H1 (cell line): ENCODE measurements at regions not wholly inside any gene's neighbourhood (a gene's known extent, or its start where the extent isn't known, plus 50 kb on each side); places are given as distances from the start of the nearest gene placed in this dataset.

Experiments
- CTCF ChIA-PET: fragments of 300-600 bp; sonication (Branson Sonifier 250); formaldehyde crosslinking; loops from one replicate; lab custom pipeline; 2021; ENCODE audit not compliant: partially characterized antibody; lab: Charles Lee
- POLR2A ChIA-PET: fragments of 300-600 bp; sonication (Branson Sonifier 250); formaldehyde crosslinking; loops from one replicate; lab custom pipeline; 2021; ENCODE audit warnings: inconsistent platforms; ENCODE audit not compliant: partially characterized antibody; lab: Charles Lee
- DNase-seq, 2 experiments: peaks; one replicate each; pipeline versions ENCODE4 v3.0.0 to v3.0.0-alpha.2; 2010 to 2022; ENCODE audit warnings: low spot score in 2 of 2, low read depth in 1 of 2, mixed read lengths in 1 of 2
- FAIRE-seq: peaks from 2 replicates; lab custom pipeline; 2011; peaks lifted over from hg19 to GRCh38; lab: Jason Lieb, UNC
- H2AFZ ChIP-seq: 2 replicates; pipeline ENCODE4 v1.8.1; 2012; ENCODE audit warnings: low read length, inconsistent platforms
- H2AK5ac ChIP-seq: 2 replicates; pipeline ENCODE4 v1.6.1; 2013; ENCODE audit warnings: low read depth, low read length
- H2BK120ac ChIP-seq: replicated peaks from 2 replicates; pipeline ENCODE3; 2013; ENCODE audit warnings: low read depth, low read length, inconsistent platforms
- H2BK12ac ChIP-seq: 2 replicates; pipeline ENCODE4 v1.6.1; 2013; ENCODE audit warnings: low read depth, low read length
- H2BK15ac ChIP-seq: 2 replicates; pipeline ENCODE4 v1.6.1; 2013; ENCODE audit warnings: low read length
- H2BK20ac ChIP-seq: 2 replicates; pipeline ENCODE4 v1.6.1; 2013; ENCODE audit warnings: low read length
- H2BK5ac ChIP-seq: 2 replicates; pipeline ENCODE4 v1.6.1; 2013; ENCODE audit warnings: low read depth, low read length
- H3K14ac ChIP-seq: 2 replicates; pipeline ENCODE4 v1.6.1; 2013; ENCODE audit warnings: inconsistent platforms; ENCODE audit not compliant: insufficient read length
- H3K18ac ChIP-seq: 2 replicates; pipeline ENCODE4 v1.6.1; 2013; ENCODE audit warnings: low read length; ENCODE audit errors: extremely low read depth
- H3K23ac ChIP-seq: 2 replicates; pipeline ENCODE4 v1.6.1; 2013; ENCODE audit warnings: inconsistent platforms; ENCODE audit not compliant: insufficient read length
- H3K23me2 ChIP-seq: 2 replicates; pipeline ENCODE4 v1.6.1; 2013; ENCODE audit warnings: low read depth, low read length
- H3K27ac ChIP-seq: 2 replicates; pipeline ENCODE4 v1.6.1; 2011; ENCODE audit warnings: low read depth, low read length, inconsistent platforms
- H3K27me3 ChIP-seq, 4 experiments: replicated peaks in 1 of 4; 1 replicate in 1 of 4; 2 replicates in 3 of 4; pipeline versions ENCODE4 v1.6.1 to v1.8.1; 2011 to 2013; ENCODE audit warnings: low read length in 3 of 4, mild to moderate bottlenecking in 3 of 4, inconsistent platforms in 2 of 4, mixed read lengths in 2 of 4, moderate library complexity in 1 of 4; ENCODE audit not compliant: control insufficient read depth in 3 of 4, insufficient read depth in 3 of 4; ENCODE audit errors: extremely low read depth in 1 of 4
- H3K36me3 ChIP-seq, 4 experiments: 2 replicates each; pipeline versions ENCODE4 v1.6.1 to v1.8.1; 2011 to 2013; ENCODE audit warnings: mild to moderate bottlenecking in 4 of 4, low read length in 3 of 4, moderate library complexity in 2 of 4, control low read depth in 1 of 4, inconsistent platforms in 1 of 4; ENCODE audit not compliant: insufficient read depth in 4 of 4, control insufficient read depth in 2 of 4
- H3K4ac ChIP-seq: replicated peaks from 2 replicates; pipeline ENCODE3; 2013; ENCODE audit warnings: low read length, low read depth, mixed read lengths, inconsistent platforms; ENCODE audit not compliant: insufficient read length
- H3K4me1 ChIP-seq, 4 experiments: replicated peaks in 1 of 4; 1 replicate in 1 of 4; 2 replicates in 3 of 4; pipeline versions ENCODE4 v1.6.1 to v1.8.1; 2011 to 2013; ENCODE audit warnings: low read length in 3 of 4, inconsistent platforms in 2 of 4, mixed read lengths in 1 of 4; ENCODE audit not compliant: insufficient read depth in 4 of 4, control insufficient read depth in 3 of 4
- H3K4me2 ChIP-seq, 2 experiments: 2 replicates each; pipeline versions ENCODE4 v1.6.1 to v1.8.1; 2011 to 2013; ENCODE audit warnings: low read depth in 2 of 2, low read length in 2 of 2, control low read depth in 1 of 2, inconsistent platforms in 1 of 2, mild to moderate bottlenecking in 1 of 2; ENCODE audit not compliant: insufficient read depth in 1 of 2
- H3K4me3 ChIP-seq, 4 experiments: fragments of 200-600, 300-600 bp in 1 of 4; sonication (generic), shearing (Covaris generic), sonication (Bioruptor Twin) in 1 of 4; 2 replicates each; pipeline versions ENCODE4 v1.5.1 to v1.8.1; 2011 to 2016; ENCODE audit warnings: low read length in 4 of 4, low read depth in 3 of 4, control low read depth in 2 of 4, inconsistent platforms in 2 of 4, mild to moderate bottlenecking in 2 of 4, mixed read lengths in 1 of 4, moderate library complexity in 1 of 4; ENCODE audit not compliant: insufficient read depth in 2 of 4; ENCODE audit errors: extremely low read depth in 1 of 4
- H3K56ac ChIP-seq: replicated peaks from 2 replicates; pipeline ENCODE3; 2013; ENCODE audit warnings: low read depth, mild to moderate bottlenecking, mixed read lengths, low read length, inconsistent platforms; ENCODE audit not compliant: insufficient read length
- H3K79me1 ChIP-seq: 2 replicates; pipeline ENCODE4 v1.6.1; 2013; ENCODE audit warnings: low read depth, low read length, control low read depth
- H3K79me2 ChIP-seq, 2 experiments: 2 replicates each; pipeline versions ENCODE4 v1.6.1 to v1.8.1; 2012 to 2013; ENCODE audit warnings: low read length in 2 of 2, mild to moderate bottlenecking in 2 of 2, inconsistent platforms in 1 of 2; ENCODE audit not compliant: insufficient read depth in 2 of 2, control insufficient read depth in 1 of 2
- H3K9ac ChIP-seq, 4 experiments: replicated peaks in 1 of 4; 1 replicate in 1 of 4; 2 replicates in 3 of 4; pipeline versions ENCODE4 v1.6.1 to v1.8.1; 2011 to 2013; ENCODE audit warnings: low read depth in 3 of 4, low read length in 3 of 4, control low read depth in 2 of 4, mild to moderate bottlenecking in 2 of 4, moderate library complexity in 2 of 4, inconsistent platforms in 1 of 4; ENCODE audit errors: extremely low read depth in 1 of 4
- H3K9me3 ChIP-seq, 2 experiments: 2 replicates each; pipeline versions ENCODE4 v1.6.1 to v1.8.1; 2012 to 2013; ENCODE audit warnings: mild to moderate bottlenecking in 2 of 2, moderate library complexity in 2 of 2, control low read depth in 1 of 2, inconsistent platforms in 1 of 2, low read depth in 1 of 2, low read length in 1 of 2, mixed read lengths in 1 of 2; ENCODE audit not compliant: insufficient read depth in 2 of 2
- H4K20me1 ChIP-seq, 2 experiments: replicated peaks in 1 of 2; 2 replicates each; pipeline versions ENCODE3 to v1.8.1; 2011 to 2013; ENCODE audit warnings: inconsistent platforms in 2 of 2, low read length in 2 of 2, mild to moderate bottlenecking in 1 of 2; ENCODE audit not compliant: insufficient read depth in 2 of 2, control insufficient read depth in 1 of 2
- H4K5ac ChIP-seq: 2 replicates; pipeline ENCODE4 v1.6.1; 2013; ENCODE audit warnings: low read length, low read depth, mixed read lengths, inconsistent platforms; ENCODE audit not compliant: insufficient read length
- H4K8ac ChIP-seq: 2 replicates; pipeline ENCODE4 v1.8.0; 2013; ENCODE audit warnings: mild to moderate bottlenecking, moderate library complexity, low read length, inconsistent platforms; ENCODE audit not compliant: insufficient read depth; ENCODE audit errors: extremely low read depth
- H4K91ac ChIP-seq: replicated peaks from 2 replicates; pipeline ENCODE3; 2013; ENCODE audit warnings: low read length, mixed read lengths, inconsistent platforms; ENCODE audit not compliant: insufficient read length
- ATF3 ChIP-seq: IDR thresholded peaks from 2 replicates; pipeline ENCODE4 v1.6.1; 2011; ENCODE audit warnings: low read depth, mild to moderate bottlenecking, low read length; ENCODE audit not compliant: insufficient read depth
- BRCA1 ChIP-seq: IDR thresholded peaks from 2 replicates; pipeline ENCODE4 v1.6.1; 2012; ENCODE audit warnings: low read depth, low read length, improper control_type of control experiment
- GTF2F1 ChIP-seq: IDR thresholded peaks from 2 replicates; pipeline ENCODE4 v1.6.1; 2012; ENCODE audit warnings: low read depth, low read length, improper control_type of control experiment, borderline replicate concordance
- KDM4A ChIP-seq: IDR thresholded peaks from one replicate; pipeline ENCODE4 v1.7.1; 2012; ENCODE audit warnings: low read depth, mild to moderate bottlenecking, moderate library complexity, low read length, inconsistent platforms; ENCODE audit not compliant: severe bottlenecking
- NANOG ChIP-seq: IDR thresholded peaks from 2 replicates; pipeline ENCODE4 v1.6.1; 2011; ENCODE audit warnings: low read length, low read depth, mild to moderate bottlenecking, inconsistent platforms; ENCODE audit not compliant: insufficient read depth, poor library complexity, severe bottlenecking
- POU5F1 ChIP-seq: IDR thresholded peaks from 2 replicates; pipeline ENCODE4 v1.6.1; 2011; ENCODE audit warnings: low read depth, mild to moderate bottlenecking, low read length, moderate library complexity
- RFX5 ChIP-seq: IDR thresholded peaks from 2 replicates; pipeline ENCODE4 v1.6.1; 2011; ENCODE audit warnings: low read depth, low read length, improper control_type of control experiment, borderline replicate concordance
- SAP30 ChIP-seq: fragments of 300-600 bp; sonication (generic); IDR thresholded peaks from 2 replicates; pipeline ENCODE4 v1.7.1; 2012; ENCODE audit warnings: low read length, moderate library complexity, mild to moderate bottlenecking, inconsistent platforms; ENCODE audit not compliant: insufficient read depth, insufficient replicate concordance
- TBP ChIP-seq: IDR thresholded peaks from 2 replicates; pipeline ENCODE4 v1.6.1; 2011; ENCODE audit warnings: low read depth, low read length, improper control_type of control experiment
- TCF12 ChIP-seq: IDR thresholded peaks from 2 replicates; pipeline ENCODE4 v1.6.1; 2011; ENCODE audit warnings: low read depth, mild to moderate bottlenecking, low read length
- TF ChIP-seq, protein P1 (sequence below): IDR thresholded peaks from 2 replicates; pipeline ENCODE4 v1.6.1; 2012; ENCODE audit warnings: inconsistent platforms

- FAIRE-seq = no peak
- no peak overlapping the region for H4K5ac ChIP-seq
- TF ChIP-seq POU5F1 (no peak), BRCA1 (no peak), TCF12 (no peak), SAP30 (no peak), NANOG (no peak), TBP (no peak), GTF2F1 (no peak), RFX5 (no peak), KDM4A (no peak), ATF3 (no peak)
- TF ChIP-seq, protein P1, sequence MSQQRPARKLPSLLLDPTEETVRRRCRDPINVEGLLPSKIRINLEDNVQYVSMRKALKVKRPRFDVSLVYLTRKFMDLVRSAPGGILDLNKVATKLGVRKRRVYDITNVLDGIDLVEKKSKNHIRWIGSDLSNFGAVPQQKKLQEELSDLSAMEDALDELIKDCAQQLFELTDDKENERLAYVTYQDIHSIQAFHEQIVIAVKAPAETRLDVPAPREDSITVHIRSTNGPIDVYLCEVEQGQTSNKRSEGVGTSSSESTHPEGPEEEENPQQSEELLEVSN = no peak
- no peak overlapping the region for H3K9ac ChIP-seq
- H3K4ac ChIP-seq = no peak overlapping the region
- no peak overlapping the region for H3K18ac ChIP-seq
- no peak overlapping the region for H3K27ac ChIP-seq
- H2BK120ac ChIP-seq = no peak overlapping the region
- H3K36me3 ChIP-seq = peaks cover 0 to 6% (median 0%) of the 10 kb centered on the region in 4 experiments; a peak in 2 of 8 replicates
- ChIA-PET POLR2A (no interaction called here), CTCF (interaction anchor here (0.6 kb wide), 1 partner anchor 969 kb away, joined by 3 read pairs; no protein-coding TSS in a partner anchor)
- no peak overlapping the region for H3K56ac ChIP-seq
- DNase-seq = no peak
- no peak overlapping the region for H3K4me3 ChIP-seq
- H3K14ac ChIP-seq = no peak overlapping the region
- H3K27me3 ChIP-seq = no peaks in the 10 kb centered on the region
- H3K79me1 ChIP-seq = no peaks in the 10 kb centered on the region
- no peak overlapping the region for H4K8ac ChIP-seq
- no peaks in the 10 kb centered on the region for H3K4me1 ChIP-seq
- H3K23ac ChIP-seq = no peak overlapping the region
- no peak overlapping the region for H2BK5ac ChIP-seq
- H2BK12ac ChIP-seq = no peak overlapping the region
- H2BK20ac ChIP-seq = no peak overlapping the region
- no peaks in the 10 kb centered on the region for H4K20me1 ChIP-seq
- no peak overlapping the region for H2AK5ac ChIP-seq
- peaks cover 18 to 23% of the 10 kb centered on the region in 2 experiments for H3K9me3 ChIP-seq
- H2AFZ ChIP-seq = no peak overlapping the region
- no peak overlapping the region for H3K4me2 ChIP-seq
- no peaks in the 10 kb centered on the region for H3K79me2 ChIP-seq
- no peak overlapping the region for H4K91ac ChIP-seq
- H3K23me2 ChIP-seq = no peaks in the 10 kb centered on the region; the same call in 1 of the 2 replicates
- H2BK15ac ChIP-seq = no peak overlapping the region
Measured at GRCh38 chr5:125257997-125258396, 511.6 kb upstream of the ZNF608 start.
